Pancreas (tissue), 10 donors: ENCODE measurements at regions not wholly inside any gene's neighbourhood (a gene's known extent, or its start where the extent isn't known, plus 50 kb on each side); places are given as distances from the start of the nearest gene placed in this dataset.

Source experiments
- ATAC-seq, 4 donors: fragments of 200-7000 bp; cut with Tn5 transposase; one replicate each; pipeline versions ENCODE4 v1.8.0 to v1.9.1; 2020; ENCODE audit warnings: mild to moderate bottlenecking in 4 of 4, moderate library complexity in 4 of 4
- DNase-seq, 6 donors: peaks; one replicate each; pipeline ENCODE4 v3.0.0-alpha.2; 2020
- FAIRE-seq: peaks from 2 replicates; lab custom pipeline; 2012; peaks lifted over from hg19 to GRCh38; lab: Jason Lieb, UNC
- H3K27ac ChIP-seq, 4 donors: fragments of 200-600 bp; sonication (generic); 1 replicate in 3 of 4; 2 replicates in 1 of 4; pipeline versions ENCODE4 v1.5.0 to v1.8.0; 2020
- H3K27me3 ChIP-seq, 4 donors: fragments of 200-600 bp; one replicate each; pipeline ENCODE4 v1.8.0; 2021
- H3K36me3 ChIP-seq, 3 donors: fragments of 200-600 bp; sonication (generic) in 1 of 3; one replicate each; pipeline versions ENCODE4 v1.5.0 to v1.8.0; 2020 to 2021
- H3K4me1 ChIP-seq, 3 donors: fragments of 200-600 bp; one replicate each; pipeline ENCODE4 v1.8.0; 2021
- H3K4me3 ChIP-seq, 4 donors: fragments of 200-600 bp; sonication (generic) in 2 of 4; one replicate each; pipeline versions ENCODE4 v1.5.0 to v1.8.0; 2020 to 2021
- H3K9me3 ChIP-seq, 4 donors: fragments of 200-600 bp; one replicate each; pipeline ENCODE4 v1.8.0; 2021
- WGBS, 2 donors: extraction: QIAGEN DNeasy Blood & Tissue Kit; methylation state at CpG; one replicate each; pipeline ENCODE4 v1.1.7; 2013; 5-methylcytosine and 5-hydroxymethylcytosine counted together
- intact Hi-C, 3 donors: fragments of 100-400 bp; cut with DNase I; formaldehyde crosslinking; loops; one replicate each; pipeline versions ENCODE4 v1.11.1 to v1.14.2; 2022
- TF ChIP-seq, protein P1 (sequence below), 4 donors: fragments of 200-600 bp; sonication (generic) in 3 of 4; IDR thresholded peaks; one replicate each; pipeline versions ENCODE4 v1.5.0 to v1.8.0; 2021; ENCODE audit warnings: antibody characterized with exemption in 4 of 4
- donor health status: healthy with polysubstance abuse.
- donor health status: DM: no; HTN: no; CAD: no; lungs with moderate emphysema.
- donor health status: DM: no; HTN: no; CAD: no.
- donor health status: control.
- donor health status: control.
- donor health status: Bipolar disorder and iron deficiency.
- donor health status: DM: yes; HTN: yes; CAD: no.
- donor health status: DM: no; HTN: no; CAD: no.
- donor health status: DM: no; HTN: no; CAD: no.
- donor health status: DM: yes; HTN: yes; CAD: no.

DNA sequence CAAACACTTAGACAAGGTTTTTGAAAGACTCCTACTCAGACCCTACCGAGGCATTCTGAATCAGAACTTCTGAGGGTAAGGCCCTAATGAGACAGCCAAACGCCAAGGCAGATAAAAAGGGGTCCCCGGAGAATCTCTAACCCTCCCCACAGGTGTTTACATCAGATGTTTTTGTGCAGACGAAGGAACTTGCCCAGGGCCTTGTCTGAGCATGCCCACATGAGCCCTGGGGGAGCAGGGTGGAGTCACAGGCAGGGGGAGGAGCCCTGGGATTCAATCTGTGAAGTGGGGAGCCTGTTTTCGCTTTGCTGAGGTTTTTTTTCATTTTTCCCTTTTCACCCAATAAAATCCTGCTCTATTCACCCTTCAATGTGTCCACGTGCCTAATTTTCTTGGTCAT is 61.6 kb upstream of the MED4 start:
- peaks cover 0 to 14% (median 0%) of the 10 kb centered on the region in 3 donors for H3K4me1 ChIP-seq
- no peaks in the 10 kb centered on the region for H3K27me3 ChIP-seq
- H3K9me3 ChIP-seq: no peaks in the 10 kb centered on the region
- FAIRE-seq (no peak), DNase-seq (no peak), ATAC-seq (peak in 1 of 4 donors; percentile 22)
- H3K4me3 ChIP-seq: no peak overlapping the region
- TF ChIP-seq, protein P1, sequence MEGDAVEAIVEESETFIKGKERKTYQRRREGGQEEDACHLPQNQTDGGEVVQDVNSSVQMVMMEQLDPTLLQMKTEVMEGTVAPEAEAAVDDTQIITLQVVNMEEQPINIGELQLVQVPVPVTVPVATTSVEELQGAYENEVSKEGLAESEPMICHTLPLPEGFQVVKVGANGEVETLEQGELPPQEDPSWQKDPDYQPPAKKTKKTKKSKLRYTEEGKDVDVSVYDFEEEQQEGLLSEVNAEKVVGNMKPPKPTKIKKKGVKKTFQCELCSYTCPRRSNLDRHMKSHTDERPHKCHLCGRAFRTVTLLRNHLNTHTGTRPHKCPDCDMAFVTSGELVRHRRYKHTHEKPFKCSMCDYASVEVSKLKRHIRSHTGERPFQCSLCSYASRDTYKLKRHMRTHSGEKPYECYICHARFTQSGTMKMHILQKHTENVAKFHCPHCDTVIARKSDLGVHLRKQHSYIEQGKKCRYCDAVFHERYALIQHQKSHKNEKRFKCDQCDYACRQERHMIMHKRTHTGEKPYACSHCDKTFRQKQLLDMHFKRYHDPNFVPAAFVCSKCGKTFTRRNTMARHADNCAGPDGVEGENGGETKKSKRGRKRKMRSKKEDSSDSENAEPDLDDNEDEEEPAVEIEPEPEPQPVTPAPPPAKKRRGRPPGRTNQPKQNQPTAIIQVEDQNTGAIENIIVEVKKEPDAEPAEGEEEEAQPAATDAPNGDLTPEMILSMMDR (IDR thresholded peaks at IDR 0.05): no peak
- peak overlapping the region in 1 of 4 donors; percentile 23 for H3K27ac ChIP-seq
- WGBS, 2 donors: 85 to 86% methylated on average over 6 of the region's 6 CpGs
- H3K36me3 ChIP-seq: no peaks in the 10 kb centered on the region
- intact Hi-C loops: no loop called here

- 75 to 76% methylated on average over 2 of the region's 2 CpGs for WGBS, 2 donors
- no peak for DNase-seq
- ATAC-seq: peak in 3 of 4 donors; percentile 34 to 58 (median 43)
These were observed 60.9 kb upstream of the MED4 start for GRCh38 chr13:48155848-48156247.

DNA sequence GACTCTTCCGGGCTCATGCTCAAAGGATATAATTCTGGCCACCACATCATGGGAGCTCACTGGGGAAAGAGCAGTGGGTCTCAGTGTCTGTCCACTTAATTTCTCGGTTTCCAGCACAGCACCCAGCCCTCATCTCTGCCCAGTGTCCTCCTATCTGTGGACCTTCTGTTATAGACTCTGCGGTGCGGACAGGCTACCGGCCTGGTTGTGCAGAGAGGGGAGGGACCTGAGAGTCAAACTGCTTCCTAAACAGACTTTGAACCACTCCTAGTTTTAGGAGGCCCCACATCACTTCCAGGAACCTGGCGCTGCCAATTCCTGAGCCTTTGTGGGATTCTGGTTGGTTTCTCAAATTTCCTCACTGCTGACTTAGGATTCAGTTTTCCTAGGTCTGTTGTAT is 59.8 kb upstream of the MED4 start:
- DNase-seq: no peak
- H3K4me1 ChIP-seq: peaks cover 0 to 8% (median 0%) of the 10 kb centered on the region in 3 donors
- no peaks in the 10 kb centered on the region for H3K36me3 ChIP-seq
- WGBS, 2 donors: 88 to 90% methylated on average over 6 of the region's 6 CpGs
- H3K9me3 ChIP-seq: no peaks in the 10 kb centered on the region
- TF ChIP-seq, protein P1 (IDR thresholded peaks at IDR 0.05): no peak
- H3K27ac ChIP-seq: no peak overlapping the region
- intact Hi-C loops: no loop called here
- no peak for FAIRE-seq
- ATAC-seq: no peak
- H3K27me3 ChIP-seq: no peaks in the 10 kb centered on the region
- H3K4me3 ChIP-seq: no peak overlapping the region

More at GRCh38 chr13:48155848-48156247, 60.9 kb upstream of the MED4 start:
- Histone ChIP-seq H3K36me3 (no peaks in the 10 kb centered on the region), H3K27me3 (no peaks in the 10 kb centered on the region), H3K4me1 (peaks cover 0 to 8% (median 0%) of the 10 kb centered on the region in 3 donors), H3K4me3 (no peak overlapping the region), H3K27ac (peak overlapping the region in 1 of 4 donors; percentile 21), H3K9me3 (no peaks in the 10 kb centered on the region)
- TF ChIP-seq, protein P1 (IDR thresholded peaks at IDR 0.05): no peak
- intact Hi-C loops: no loop called here
- no peak for FAIRE-seq

DNA sequence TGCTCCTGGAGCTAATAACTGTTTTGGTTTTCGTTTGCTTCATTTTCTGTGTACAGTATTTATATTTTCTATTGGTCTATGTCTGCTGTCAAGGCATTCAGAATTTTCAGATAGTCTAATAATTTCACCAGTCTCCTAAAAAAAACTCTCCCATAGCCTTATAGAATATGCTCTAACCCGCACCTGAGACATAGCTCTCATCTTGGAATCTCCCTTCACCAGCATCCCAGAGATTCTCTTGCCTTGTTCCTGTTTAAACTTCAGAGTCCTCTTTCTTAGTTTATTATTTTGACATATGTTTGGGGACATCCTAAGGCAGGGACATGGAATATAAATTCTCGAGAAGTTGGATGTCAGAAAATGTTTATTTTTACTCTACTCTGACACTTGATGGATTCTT is 58.3 kb upstream of the MED4 start:
- H3K36me3 ChIP-seq: no peaks in the 10 kb centered on the region
- DNase-seq: no peak
- H3K27me3 ChIP-seq: no peaks in the 10 kb centered on the region
- FAIRE-seq: no peak
- no peak overlapping the region for H3K4me3 ChIP-seq
- ATAC-seq: no peak
- no peaks in the 10 kb centered on the region for H3K9me3 ChIP-seq
- intact Hi-C loops: no loop called here
- TF ChIP-seq, protein P1 (IDR thresholded peaks at IDR 0.05): no peak
- WGBS, 2 donors: 65 to 71% methylated on average over 3 of the region's 3 CpGs
- no peak overlapping the region for H3K27ac ChIP-seq
- H3K4me1 ChIP-seq: peaks cover 0 to 7% (median 0%) of the 10 kb centered on the region in 3 donors

GRCh38 chr13:48151363-48152161 is 56.7 kb upstream of the MED4 start:
- DNase-seq: no peak
- Histone ChIP-seq H3K9me3 (no peaks in the 10 kb centered on the region), H3K4me3 (no peak overlapping the region), H3K27ac (peak overlapping the region in 2 of 4 donors; percentile 13 to 30), H3K36me3 (no peaks in the 10 kb centered on the region), H3K27me3 (no peaks in the 10 kb centered on the region), H3K4me1 (peaks cover 0 to 2% (median 0%) of the 10 kb centered on the region in 3 donors)
- intact Hi-C loops: no loop called here
- WGBS, 2 donors: 53 to 59% methylated on average over 5 of the region's 5 CpGs
- no peak for FAIRE-seq
- ATAC-seq: peak in 2 of 4 donors; percentile 28 to 29
- TF ChIP-seq, protein P1 (IDR thresholded peaks at IDR 0.05): no peak
